ENCODE measurements at regions not wholly inside any gene's neighbourhood (a gene's known extent, or its start where the extent isn't known, plus 50 kb on each side); places are given as distances from the start of the nearest gene placed in this dataset.

DNA sequence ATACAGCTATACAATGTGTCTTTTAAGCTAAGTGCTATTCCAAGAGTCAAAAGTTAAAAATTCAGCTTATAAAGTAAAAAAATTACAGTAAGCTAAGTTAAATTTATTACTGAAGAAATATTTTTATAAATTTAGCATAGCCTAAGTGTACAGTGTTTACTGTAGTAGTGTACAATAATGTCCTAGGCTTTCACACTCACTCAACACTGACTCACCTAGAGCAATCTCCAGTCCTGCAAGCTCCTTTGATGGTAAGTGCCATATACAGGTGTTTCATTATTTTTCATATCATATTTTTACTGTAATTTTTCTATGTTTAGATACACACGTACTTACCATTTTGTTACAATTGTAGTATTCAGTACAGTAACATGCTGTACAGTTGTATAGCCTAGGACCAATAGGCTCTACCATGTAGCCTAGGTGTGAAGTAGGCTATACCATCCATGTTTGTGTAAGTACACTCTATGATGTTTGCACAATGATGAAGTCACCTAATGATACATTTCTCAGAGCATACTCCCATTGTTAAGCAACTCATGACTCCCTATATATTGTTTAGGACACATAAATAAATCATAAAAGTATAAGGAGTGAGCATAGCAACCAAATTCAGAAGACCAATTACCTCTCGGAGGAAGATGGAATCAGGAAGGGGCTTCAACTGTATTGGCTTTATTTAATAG, 165.1 kb upstream of the SLC30A5 start:
- no peaks in the 10 kb centered on the region for H3K27me3 ChIP-seq
- intact Hi-C loops (cut with DNase I): no loop called here
- no peak overlapping the region for H3K4me3 ChIP-seq
- H3K4me1 ChIP-seq: no peaks in the 10 kb centered on the region
- no peak for DNase-seq (ENCODE audit: extremely low spot score)
- H3K27ac ChIP-seq (replicated peaks in 1 of 4): no peak overlapping the region
- TF ChIP-seq EP300 (IDR thresholded peaks at IDR 0.05): no peak
- TF ChIP-seq POLR2A (IDR thresholded peaks at IDR 0.05; ENCODE audit: low read depth): no peak
- TF ChIP-seq, protein P1, sequence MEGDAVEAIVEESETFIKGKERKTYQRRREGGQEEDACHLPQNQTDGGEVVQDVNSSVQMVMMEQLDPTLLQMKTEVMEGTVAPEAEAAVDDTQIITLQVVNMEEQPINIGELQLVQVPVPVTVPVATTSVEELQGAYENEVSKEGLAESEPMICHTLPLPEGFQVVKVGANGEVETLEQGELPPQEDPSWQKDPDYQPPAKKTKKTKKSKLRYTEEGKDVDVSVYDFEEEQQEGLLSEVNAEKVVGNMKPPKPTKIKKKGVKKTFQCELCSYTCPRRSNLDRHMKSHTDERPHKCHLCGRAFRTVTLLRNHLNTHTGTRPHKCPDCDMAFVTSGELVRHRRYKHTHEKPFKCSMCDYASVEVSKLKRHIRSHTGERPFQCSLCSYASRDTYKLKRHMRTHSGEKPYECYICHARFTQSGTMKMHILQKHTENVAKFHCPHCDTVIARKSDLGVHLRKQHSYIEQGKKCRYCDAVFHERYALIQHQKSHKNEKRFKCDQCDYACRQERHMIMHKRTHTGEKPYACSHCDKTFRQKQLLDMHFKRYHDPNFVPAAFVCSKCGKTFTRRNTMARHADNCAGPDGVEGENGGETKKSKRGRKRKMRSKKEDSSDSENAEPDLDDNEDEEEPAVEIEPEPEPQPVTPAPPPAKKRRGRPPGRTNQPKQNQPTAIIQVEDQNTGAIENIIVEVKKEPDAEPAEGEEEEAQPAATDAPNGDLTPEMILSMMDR (IDR thresholded peaks at IDR 0.05): no peak
- no peak for TF ChIP-seq POLR2AphosphoS5 (IDR thresholded peaks at IDR 0.05)
- H3K36me3 ChIP-seq: no peaks in the 10 kb centered on the region
- 88% methylated on average over 2 of the region's 2 CpGs for WGBS
- H3K9me3 ChIP-seq: no peaks in the 10 kb centered on the region

GRCh38 chr5:68930139-68930538, 163.7 kb upstream of the SLC30A5 start:
- intact Hi-C loops (cut with DNase I): no loop called here
- 81% methylated on average over 5 of the region's 5 CpGs for WGBS
- Histone ChIP-seq H3K4me1 (no peaks in the 10 kb centered on the region), H3K4me3 (no peak overlapping the region), H3K27ac (replicated peaks in 1 of 4) (no peak overlapping the region), H3K27me3 (no peaks in the 10 kb centered on the region), H3K36me3 (no peaks in the 10 kb centered on the region), H3K9me3 (no peaks in the 10 kb centered on the region)
- DNase-seq (ENCODE audit: extremely low spot score): no peak
- TF ChIP-seq, protein P1 (IDR thresholded peaks at IDR 0.05): no peak
- TF ChIP-seq POLR2A (IDR thresholded peaks at IDR 0.05; ENCODE audit: low read depth) (no peak), EP300 (IDR thresholded peaks at IDR 0.05) (no peak), POLR2AphosphoS5 (IDR thresholded peaks at IDR 0.05) (no peak)

DNA sequence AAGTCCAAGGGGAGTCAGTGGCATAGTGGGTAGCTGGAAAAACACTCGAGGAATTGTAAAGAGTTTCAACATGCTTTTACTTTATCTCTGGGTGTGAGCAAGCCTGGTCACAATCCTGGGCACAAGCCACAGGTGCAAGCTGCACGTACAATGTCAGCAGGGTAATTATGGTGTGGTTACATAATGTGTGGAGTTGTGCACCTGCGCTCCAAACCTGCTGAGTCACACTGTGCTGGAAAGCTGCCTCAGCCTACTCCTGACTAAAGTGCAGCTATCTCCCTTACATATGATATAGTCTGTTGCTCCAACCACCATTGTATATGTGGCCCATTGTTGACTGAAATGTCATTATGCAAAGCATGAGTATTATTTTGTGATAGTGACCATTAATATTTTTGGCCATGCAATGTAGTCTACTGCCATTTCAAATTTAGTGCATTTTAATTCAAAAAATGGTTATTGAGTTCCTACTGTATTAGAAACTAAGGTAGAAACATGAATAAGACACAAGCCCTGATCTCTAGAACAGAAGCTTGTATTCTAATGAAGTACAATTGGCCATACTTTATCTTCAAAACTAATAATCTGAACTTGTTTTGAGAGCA, 160.9 kb upstream of the SLC30A5 start:
- H3K36me3 ChIP-seq: no peaks in the 10 kb centered on the region
- DNase-seq (ENCODE audit: extremely low spot score): no peak
- no peak for TF ChIP-seq POLR2A (IDR thresholded peaks at IDR 0.05; ENCODE audit: low read depth)
- TF ChIP-seq, protein P1 (IDR thresholded peaks at IDR 0.05): no peak
- TF ChIP-seq POLR2AphosphoS5 (IDR thresholded peaks at IDR 0.05): no peak
- TF ChIP-seq EP300 (IDR thresholded peaks at IDR 0.05): no peak
- no peaks in the 10 kb centered on the region for H3K9me3 ChIP-seq
- no peak overlapping the region for H3K4me3 ChIP-seq
- no peaks in the 10 kb centered on the region for H3K4me1 ChIP-seq
- intact Hi-C loops (cut with DNase I): no loop called here
- WGBS: 95% methylated on average over 3 of the region's 3 CpGs
- H3K27ac ChIP-seq (replicated peaks in 1 of 4): no peak overlapping the region
- H3K27me3 ChIP-seq: no peaks in the 10 kb centered on the region

DNA sequence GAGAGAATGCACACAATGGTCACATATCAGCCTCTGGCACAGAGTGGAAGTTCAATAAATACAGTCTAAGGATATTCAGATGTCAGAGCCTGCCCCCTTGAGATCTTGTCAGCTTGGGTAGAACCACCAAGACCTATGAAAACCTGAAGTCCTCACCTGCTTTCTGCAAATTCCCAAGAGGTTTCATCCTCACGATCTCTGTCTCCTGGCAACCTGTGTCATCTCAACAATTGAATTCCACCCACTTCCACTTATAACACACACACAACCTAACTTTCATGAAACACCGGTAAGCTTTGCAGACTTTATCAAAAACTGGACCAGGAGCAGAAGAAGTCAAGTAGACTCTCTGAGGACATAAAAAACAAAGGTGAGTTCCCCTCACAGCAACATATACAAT, 151.6 kb upstream of the SLC30A5 start:
- Histone ChIP-seq H3K36me3 (no peaks in the 10 kb centered on the region), H3K27me3 (no peaks in the 10 kb centered on the region), H3K4me3 (no peak overlapping the region), H3K4me1 (no peaks in the 10 kb centered on the region), H3K27ac (replicated peaks in 1 of 4) (no peak overlapping the region), H3K9me3 (peaks cover 0 to 6% (median 0%) of the 10 kb centered on the region in 4 donors)
- 96% methylated on average over 2 of the region's 2 CpGs for WGBS
- TF ChIP-seq, protein P1 (IDR thresholded peaks at IDR 0.05): no peak
- TF ChIP-seq POLR2AphosphoS5 (IDR thresholded peaks at IDR 0.05): no peak
- no peak for DNase-seq (ENCODE audit: extremely low spot score)
- intact Hi-C loops (cut with DNase I): no loop called here

- TF ChIP-seq POLR2AphosphoS5 (IDR thresholded peaks at IDR 0.05) (no peak), EP300 (IDR thresholded peaks at IDR 0.05) (no peak), POLR2A (IDR thresholded peaks at IDR 0.05; ENCODE audit: low read depth) (no peak)
- TF ChIP-seq, protein P1 (IDR thresholded peaks at IDR 0.05): no peak
- no peak overlapping the region for H3K27ac ChIP-seq (replicated peaks in 1 of 4)
- DNase-seq (ENCODE audit: extremely low spot score): no peak
- H3K27me3 ChIP-seq: no peaks in the 10 kb centered on the region
- no peaks in the 10 kb centered on the region for H3K9me3 ChIP-seq
- H3K4me1 ChIP-seq: peaks cover 4 to 11% (median 7%) of the 10 kb centered on the region in 4 donors
- WGBS: 95% methylated on average over 3 of the region's 3 CpGs
- no peak overlapping the region for H3K4me3 ChIP-seq
- no peaks in the 10 kb centered on the region for H3K36me3 ChIP-seq
- intact Hi-C loops (cut with DNase I): no loop called here
These were observed 147.1 kb upstream of the SLC30A5 start for GRCh38 chr5:68946728-68947127.
